Progenitor cell of endocrine pancreas (in vitro differentiated cells): ENCODE measurements at regions not wholly inside any gene's neighbourhood (a gene's known extent, or its start where the extent isn't known, plus 50 kb on each side); places are given as distances from the start of the nearest gene placed in this dataset.

Experiments
- DNase-seq: peaks from one replicate; pipeline ENCODE4 v3.0.0; 2021; ENCODE audit warnings: low spot score; ENCODE audit not compliant: unreplicated experiment
- H3K27ac Mint-ChIP-seq: 2 replicates; pipeline ENCODE4 v1.8.0; 2021; ENCODE audit warnings: mild to moderate bottlenecking, moderate library complexity, mixed read lengths
- H3K27me3 Mint-ChIP-seq: 2 replicates; pipeline ENCODE4 v1.8.0; 2021; ENCODE audit warnings: mixed read lengths
- H3K36me3 Mint-ChIP-seq: 2 replicates; pipeline ENCODE4 v1.8.0; 2022; ENCODE audit warnings: mixed read lengths; ENCODE audit not compliant: insufficient read depth
- H3K4me1 Mint-ChIP-seq: 2 replicates; pipeline ENCODE4 v1.8.0; 2021; ENCODE audit warnings: low read depth, mixed read lengths
- H3K4me3 Mint-ChIP-seq: 2 replicates; pipeline ENCODE4 v1.8.0; 2021; ENCODE audit warnings: low read depth, mild to moderate bottlenecking, moderate library complexity, mixed read lengths
- H3K9me3 Mint-ChIP-seq: 2 replicates; pipeline ENCODE4 v1.8.0; 2021; ENCODE audit warnings: low read depth, mixed read lengths
- CTCF ChIP-seq: fragments of 200-600 bp; sonication (generic); IDR thresholded peaks from one replicate; pipeline ENCODE4 v1.5.0; 2021; ENCODE audit warnings: antibody characterized with exemption, mild to moderate bottlenecking; ENCODE audit not compliant: unreplicated experiment

GRCh38 chr2:217070611-217071010, 210.7 kb upstream of the TNP1 start:
- H3K4me3 Mint-ChIP-seq: no peak overlapping the region
- no peak overlapping the region for H3K27ac Mint-ChIP-seq
- peaks cover 4% of the 10 kb centered on the region for H3K4me1 Mint-ChIP-seq
- peaks cover 10% of the 10 kb centered on the region for H3K27me3 Mint-ChIP-seq
- no peak for TF ChIP-seq CTCF
- no peak for DNase-seq
- H3K36me3 Mint-ChIP-seq: peaks cover 2% of the 10 kb centered on the region
- H3K9me3 Mint-ChIP-seq: peaks cover 6% of the 10 kb centered on the region

- Mint-ChIP-seq H3K27me3 (peaks cover 5% of the 10 kb centered on the region), H3K36me3 (peaks cover 2% of the 10 kb centered on the region), H3K27ac (no peak overlapping the region), H3K9me3 (peaks cover 6% of the 10 kb centered on the region), H3K4me3 (no peak overlapping the region), H3K4me1 (peaks cover 4% of the 10 kb centered on the region)
- DNase-seq: no peak
- no peak for TF ChIP-seq CTCF
Observed at GRCh38 chr2:217070043-217070430, 210.2 kb upstream of the TNP1 start.

GRCh38 chr2:217069263-217070042, 209.6 kb upstream of the TNP1 start:
- peaks cover 2% of the 10 kb centered on the region for H3K36me3 Mint-ChIP-seq
- peaks cover 4% of the 10 kb centered on the region for H3K4me1 Mint-ChIP-seq
- H3K27ac Mint-ChIP-seq: no peak overlapping the region
- peaks cover 4% of the 10 kb centered on the region for H3K27me3 Mint-ChIP-seq
- H3K4me3 Mint-ChIP-seq: no peak overlapping the region
- no peak for TF ChIP-seq CTCF
- DNase-seq: no peak
- H3K9me3 Mint-ChIP-seq: peaks cover 6% of the 10 kb centered on the region

- no peak for DNase-seq
- peaks cover 4% of the 10 kb centered on the region for H3K4me1 Mint-ChIP-seq
- TF ChIP-seq CTCF: no peak
- peaks cover 4% of the 10 kb centered on the region for H3K27me3 Mint-ChIP-seq
- H3K9me3 Mint-ChIP-seq: peaks cover 6% of the 10 kb centered on the region
- no peak overlapping the region for H3K27ac Mint-ChIP-seq
- no peak overlapping the region for H3K4me3 Mint-ChIP-seq
- peaks cover 2% of the 10 kb centered on the region for H3K36me3 Mint-ChIP-seq
Observed at GRCh38 chr2:217068677-217069250, 208.9 kb upstream of the TNP1 start.

GRCh38 chr2:217067787-217068186, 207.9 kb upstream of the TNP1 start:
- H3K9me3 Mint-ChIP-seq: peaks cover 6% of the 10 kb centered on the region
- no peak overlapping the region for H3K4me3 Mint-ChIP-seq
- H3K27me3 Mint-ChIP-seq: peaks cover 10% of the 10 kb centered on the region
- no peak for TF ChIP-seq CTCF
- H3K27ac Mint-ChIP-seq: no peak overlapping the region
- H3K4me1 Mint-ChIP-seq: peaks cover 4% of the 10 kb centered on the region
- peaks cover 2% of the 10 kb centered on the region for H3K36me3 Mint-ChIP-seq
- no peak for DNase-seq
